CD4-positive, alpha-beta T cell treated with Interleukin-17A for 1 hour (primary cell): ENCODE measurements at regions not wholly inside any gene's neighbourhood (a gene's known extent, or its start where the extent isn't known, plus 50 kb on each side); places are given as distances from the start of the nearest gene placed in this dataset.

ENCODE experiments used
- DNase-seq: peaks from one replicate; pipeline ENCODE4 v3.0.0-alpha.2; 2020

DNA sequence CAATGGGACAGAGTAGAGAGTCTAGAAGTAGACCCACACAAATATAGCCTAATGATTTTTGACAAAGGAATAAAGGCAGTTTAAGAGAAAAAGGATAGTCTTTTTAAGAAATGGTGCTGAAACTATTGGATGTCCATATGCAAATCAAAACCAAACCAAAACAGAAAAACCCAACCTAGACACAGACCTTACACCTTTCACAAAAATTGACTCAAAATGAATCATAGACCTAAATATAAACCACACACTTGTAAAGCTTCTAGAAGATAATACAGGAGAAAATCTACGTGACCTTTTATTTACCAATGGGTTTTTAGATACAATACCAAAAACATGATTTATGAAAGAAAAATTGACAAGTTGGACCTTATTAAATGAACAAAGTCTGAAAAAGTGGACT, 66.4 kb upstream of the MPHOSPH6 start:
- no peak for DNase-seq

DNA sequence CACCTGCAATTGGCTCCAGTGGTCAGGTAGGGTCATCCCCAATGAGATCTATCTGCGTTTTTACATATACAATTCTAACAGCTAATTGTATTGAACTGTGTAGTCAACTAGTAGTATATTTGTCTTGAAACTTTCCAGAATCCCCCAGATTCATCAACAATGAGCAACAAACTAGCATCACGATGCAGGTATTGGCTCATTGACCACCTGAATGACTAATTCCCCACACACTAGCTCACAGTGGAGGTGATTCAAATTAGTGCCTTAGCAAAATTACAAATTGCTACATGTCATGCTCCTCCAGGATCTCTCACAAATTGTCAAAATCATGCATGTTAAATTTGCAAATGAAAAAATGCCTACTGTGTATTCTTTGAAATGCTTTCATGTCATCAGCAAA, 62.8 kb upstream of the MPHOSPH6 start:
- no peak for DNase-seq

DNA sequence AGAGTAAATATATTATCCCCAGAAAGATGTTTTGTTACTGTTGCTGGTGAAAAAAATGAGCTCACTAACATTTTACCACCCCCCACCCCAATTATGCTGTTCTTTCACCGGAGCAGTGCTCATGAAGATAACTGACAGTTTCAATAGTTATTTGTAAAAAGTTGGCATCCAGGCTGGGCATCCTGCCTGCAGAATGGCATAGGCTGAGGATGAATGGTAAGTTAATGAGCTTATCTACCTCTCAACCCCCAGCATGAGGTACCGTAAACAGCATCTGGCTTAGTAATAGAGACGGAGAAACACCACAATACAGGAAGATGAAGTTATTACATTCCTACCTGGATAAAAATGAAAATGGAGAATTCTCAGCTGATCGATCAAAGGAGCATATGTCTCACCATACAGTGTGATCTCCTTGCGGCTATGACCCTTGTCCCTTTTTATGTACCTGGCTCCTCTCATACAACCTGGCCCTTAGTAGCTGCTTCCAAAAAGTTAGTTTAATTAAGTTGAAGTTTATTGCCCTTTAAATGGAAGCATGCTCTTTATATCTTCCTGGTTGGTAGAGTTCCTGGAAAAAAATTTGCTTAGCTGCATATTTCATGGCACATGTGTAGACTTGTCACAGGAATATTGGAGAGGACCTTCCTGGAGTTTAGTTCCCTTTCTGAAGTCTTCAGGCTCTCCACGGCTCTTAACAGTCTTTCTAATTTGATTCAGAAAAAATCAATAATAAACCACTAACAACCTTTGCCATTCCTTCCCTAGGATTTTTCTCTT, 61.2 kb upstream of the MPHOSPH6 start:
- no peak for DNase-seq

DNA sequence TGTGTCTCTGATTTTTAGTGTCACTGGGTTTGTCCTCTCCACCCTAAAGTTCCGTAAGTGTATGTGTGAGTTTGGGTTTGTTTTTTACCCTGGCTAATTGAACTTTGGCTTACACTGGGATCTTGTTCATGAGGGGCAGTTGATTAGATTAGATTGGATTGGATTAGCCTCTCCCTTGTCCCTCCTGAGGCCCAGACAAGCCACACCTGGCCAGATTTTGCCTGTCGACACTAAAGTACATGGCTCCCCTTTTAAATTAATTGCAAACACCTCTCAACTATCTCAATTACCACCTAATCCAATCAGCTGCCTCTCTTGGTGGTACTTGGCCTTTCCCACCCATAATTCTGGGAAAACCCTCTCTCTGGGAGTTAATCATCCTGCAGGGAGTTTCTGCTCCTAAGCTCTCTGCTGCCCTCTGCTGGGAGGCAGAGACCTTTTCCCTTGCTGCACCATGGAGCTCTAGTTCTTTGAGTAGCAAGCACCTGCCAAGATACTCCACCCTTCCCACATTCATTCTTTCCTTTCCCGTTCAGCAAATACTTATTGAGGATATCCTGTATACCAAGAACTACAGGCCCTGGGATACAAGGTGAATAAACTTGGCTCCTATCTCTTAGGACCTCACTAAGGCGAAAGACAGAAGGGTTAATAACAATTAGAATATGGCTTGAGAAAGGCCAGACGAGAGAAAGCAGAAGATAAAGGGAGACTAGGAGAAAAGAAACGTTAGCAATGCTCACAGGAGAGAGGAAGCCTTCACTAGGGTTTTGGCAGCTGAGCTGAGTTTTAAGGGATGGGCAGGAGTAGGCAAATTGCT, 60.0 kb upstream of the MPHOSPH6 start:
- DNase-seq: peak; percentile 48

DNA sequence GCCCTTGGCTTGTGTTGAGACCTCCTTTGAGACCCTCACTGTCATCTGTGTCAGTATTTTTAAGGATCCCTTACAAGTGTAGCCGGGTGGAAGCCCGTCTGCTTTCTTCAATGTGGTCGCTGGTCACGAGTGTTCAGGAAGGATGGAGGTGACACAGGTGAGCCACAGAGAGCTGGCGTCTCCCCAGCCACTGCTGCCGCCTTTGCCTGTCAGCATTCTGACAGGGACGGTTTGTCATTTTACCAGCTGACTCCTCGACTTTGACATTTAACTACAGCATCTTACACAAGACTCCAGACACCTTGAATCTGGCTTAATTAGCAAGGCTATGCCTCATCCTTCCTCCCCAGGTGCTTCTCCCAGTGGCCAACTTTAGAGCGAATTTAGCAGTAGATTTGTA, 56.3 kb upstream of the MPHOSPH6 start:
- no peak for DNase-seq

DNA sequence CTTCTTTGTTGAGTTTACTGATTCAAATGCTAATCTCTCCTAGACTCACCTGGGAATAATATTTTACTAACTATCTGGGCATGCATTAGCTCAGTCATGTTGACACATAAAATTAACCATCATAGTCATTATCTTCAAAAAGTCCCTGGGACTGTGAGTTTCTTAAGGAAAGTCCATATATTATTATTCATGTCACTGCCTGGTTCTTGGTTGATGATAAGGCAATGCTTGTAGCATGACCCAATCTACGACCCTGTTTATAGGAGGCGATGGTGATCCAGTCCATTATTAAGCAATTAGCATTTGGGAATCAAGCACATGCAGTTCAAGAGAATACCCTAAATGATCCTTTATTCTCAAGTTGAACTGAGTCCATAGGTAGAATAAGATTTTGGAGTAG, 54.8 kb upstream of the MPHOSPH6 start:
- DNase-seq: no peak

DNA sequence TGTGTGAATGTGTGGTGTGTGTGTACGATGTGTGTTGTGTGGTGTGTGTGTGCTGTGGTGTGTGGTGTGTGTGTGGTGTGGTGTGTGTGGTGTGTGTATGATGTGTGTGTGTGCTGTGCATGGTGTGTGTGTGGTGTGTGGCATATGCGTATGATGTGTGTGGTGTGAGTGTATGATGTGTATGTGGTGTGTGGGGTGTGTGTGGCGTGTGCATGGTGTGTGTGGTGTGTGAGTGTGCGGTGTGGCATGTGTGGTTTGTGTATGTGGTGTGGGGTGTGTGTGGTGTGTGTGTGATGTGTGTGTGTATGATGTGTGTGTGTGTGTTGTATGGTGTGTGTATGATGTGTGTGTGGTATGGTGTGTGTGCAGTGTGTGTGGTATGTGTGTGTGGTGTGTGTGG, 50.5 kb upstream of the MPHOSPH6 start:
- no peak for DNase-seq
